ENCODE measurements at regions not wholly inside any gene's neighbourhood (a gene's known extent, or its start where the extent isn't known, plus 50 kb on each side); places are given as distances from the start of the nearest gene placed in this dataset.

DNA sequence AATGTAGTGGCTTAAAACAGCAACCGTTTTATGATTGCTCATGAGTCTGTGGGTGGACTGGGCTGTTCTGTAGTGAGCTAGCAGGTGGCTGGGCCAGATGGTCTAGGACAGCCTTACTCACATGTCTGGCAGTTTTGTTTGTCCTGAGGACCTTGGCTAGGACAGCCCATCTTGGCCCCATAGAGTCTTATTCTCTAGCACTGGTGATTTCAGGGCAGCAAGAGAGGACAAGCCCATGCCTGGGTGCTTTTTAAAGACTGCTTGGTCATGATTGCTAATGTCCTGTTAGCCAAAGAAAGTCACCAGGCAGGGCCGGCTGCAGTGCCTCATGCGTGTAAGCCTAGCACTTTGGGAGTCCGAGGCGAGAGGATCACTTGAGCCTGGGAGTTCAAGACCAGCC, 139.8 kb downstream of the KATNIP start:
- no peaks in the 10 kb centered on the region for H3K4me1 ChIP-seq (ENCODE audit: control insufficient read depth, low read depth, low read length)
- H2AK5ac ChIP-seq (ENCODE audit: low read length), result no peak overlapping the region
- H3K4me3 ChIP-seq (ENCODE audit: low read length), result no peak overlapping the region
- no peaks in the 10 kb centered on the region for H3K79me2 ChIP-seq (ENCODE audit: control insufficient read depth, insufficient read depth, low read length)
- H3K36me3 ChIP-seq (ENCODE audit: control insufficient read depth, insufficient read depth, low read length), result no peaks in the 10 kb centered on the region
- H3K9ac ChIP-seq (ENCODE audit: low read length), result no peak overlapping the region
- H3K18ac ChIP-seq (ENCODE audit: low read length), result no peak overlapping the region
- H3K56ac ChIP-seq (ENCODE audit: low read length), result no peak overlapping the region
- H3K27me3 ChIP-seq (ENCODE audit: insufficient read depth, low read length, poor library complexity), result no peaks in the 10 kb centered on the region
- no peaks in the 10 kb centered on the region for H3K79me1 ChIP-seq (ENCODE audit: low read length)
- H4K5ac ChIP-seq (ENCODE audit: low read length), result no peak overlapping the region
- WGBS (ENCODE audit: extremely low coverage, insufficient coverage, low lambda C conversion rate), result no CpG with 5 or more reads among the region's 5 CpGs
- H2BK15ac ChIP-seq (replicated peaks; ENCODE audit: low read depth), result no peak overlapping the region
- H3K4me2 ChIP-seq (ENCODE audit: low read length), result no peak overlapping the region
- H2BK120ac ChIP-seq (ENCODE audit: low read depth, low read length), result no peak overlapping the region
- no peak for DNase-seq
- H2BK5ac ChIP-seq (ENCODE audit: low read length), result no peak overlapping the region
- no peak overlapping the region for H4K8ac ChIP-seq (ENCODE audit: low read depth, low read length)
- H3K27ac ChIP-seq (ENCODE audit: low read depth, low read length), result no peak overlapping the region
- H3K4ac ChIP-seq (ENCODE audit: low read depth, low read length), result no peak overlapping the region
- H3K23ac ChIP-seq (ENCODE audit: low read length), result no peak overlapping the region

DNA sequence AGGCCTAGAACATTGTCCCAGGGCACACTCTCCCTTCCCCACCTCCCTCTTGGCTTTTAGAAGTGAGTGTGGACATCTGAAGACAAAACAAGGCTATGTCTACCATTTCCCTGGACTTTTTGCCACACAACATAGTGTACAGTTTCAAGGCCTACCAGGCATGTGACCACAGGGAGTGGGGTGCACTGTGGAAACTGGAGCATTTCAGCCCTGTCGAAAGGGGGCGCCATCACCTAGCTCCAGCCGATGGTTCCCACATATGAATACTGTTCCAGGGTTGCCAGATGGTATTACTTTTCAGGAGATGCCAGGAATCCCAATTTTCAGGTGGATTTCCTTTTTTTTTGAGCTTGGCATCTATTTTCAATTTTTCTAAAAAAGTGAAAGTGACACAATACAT, 140.7 kb downstream of the KATNIP start:
- Histone ChIP-seq H4K5ac (ENCODE audit: low read length) (no peak overlapping the region), H3K18ac (ENCODE audit: low read length) (no peak overlapping the region)
- WGBS (ENCODE audit: extremely low coverage, insufficient coverage, low lambda C conversion rate), result no CpG with 5 or more reads among the region's 3 CpGs

DNA sequence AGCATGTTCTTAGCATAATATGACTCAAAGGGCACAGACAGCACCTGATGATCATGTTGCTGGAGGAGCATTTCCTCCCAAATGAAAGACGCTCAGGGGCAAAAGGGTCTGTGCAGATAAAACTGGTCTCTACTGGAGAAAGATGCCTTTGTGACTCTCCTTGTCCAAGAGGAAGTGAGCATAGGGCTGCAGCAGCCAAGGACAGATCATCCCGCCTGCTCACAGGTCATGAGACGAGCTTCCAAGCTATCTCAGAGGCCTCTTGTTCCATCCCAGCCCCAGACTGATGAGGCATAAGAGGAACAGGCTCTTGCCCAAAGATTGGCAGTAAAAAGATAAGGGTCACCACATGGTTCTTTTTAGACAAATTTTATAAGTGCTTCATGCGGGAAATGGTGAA, 141.8 kb downstream of the KATNIP start:
- H3K36me3 ChIP-seq (ENCODE audit: control insufficient read depth, insufficient read depth, low read length), result no peaks in the 10 kb centered on the region
- no peak overlapping the region for H3K4ac ChIP-seq (ENCODE audit: low read depth, low read length)
- H3K4me2 ChIP-seq (ENCODE audit: low read length), result no peak overlapping the region
- H3K23ac ChIP-seq (ENCODE audit: low read length), result no peak overlapping the region
- H4K5ac ChIP-seq (ENCODE audit: low read length), result no peak overlapping the region
- WGBS (ENCODE audit: extremely low coverage, insufficient coverage, low lambda C conversion rate), result no CpG with 5 or more reads among the region's 4 CpGs
- no peak overlapping the region for H3K18ac ChIP-seq (ENCODE audit: low read length)
- H3K79me2 ChIP-seq (ENCODE audit: control insufficient read depth, insufficient read depth, low read length), result no peaks in the 10 kb centered on the region
- no peak overlapping the region for H3K27ac ChIP-seq (ENCODE audit: low read depth, low read length)
- no peak overlapping the region for H3K9ac ChIP-seq (ENCODE audit: low read length)
- H3K27me3 ChIP-seq (ENCODE audit: insufficient read depth, low read length, poor library complexity), result no peaks in the 10 kb centered on the region
- no peak overlapping the region for H2BK5ac ChIP-seq (ENCODE audit: low read length)
- no peaks in the 10 kb centered on the region for H3K79me1 ChIP-seq (ENCODE audit: low read length)
- H2BK120ac ChIP-seq (ENCODE audit: low read depth, low read length), result no peak overlapping the region
- H3K4me1 ChIP-seq (ENCODE audit: control insufficient read depth, low read depth, low read length), result no peaks in the 10 kb centered on the region
- H2BK15ac ChIP-seq (replicated peaks; ENCODE audit: low read depth), result no peak overlapping the region
- no peak overlapping the region for H3K56ac ChIP-seq (ENCODE audit: low read length)
- DNase-seq, result no peak
- H3K4me3 ChIP-seq (ENCODE audit: low read length), result no peak overlapping the region
- H4K8ac ChIP-seq (ENCODE audit: low read depth, low read length), result no peak overlapping the region
- H2AK5ac ChIP-seq (ENCODE audit: low read length), result no peak overlapping the region

More for the DNA sequence above, 140.7 kb downstream of the KATNIP start:
- H2BK5ac ChIP-seq (ENCODE audit: low read length), result no peak overlapping the region
- H2BK120ac ChIP-seq (ENCODE audit: low read depth, low read length), result no peak overlapping the region
- H3K4me2 ChIP-seq (ENCODE audit: low read length), result no peak overlapping the region
- H3K79me1 ChIP-seq (ENCODE audit: low read length), result no peaks in the 10 kb centered on the region
- no peaks in the 10 kb centered on the region for H3K36me3 ChIP-seq (ENCODE audit: control insufficient read depth, insufficient read depth, low read length)
- no peaks in the 10 kb centered on the region for H3K27me3 ChIP-seq (ENCODE audit: insufficient read depth, low read length, poor library complexity)
- H3K4ac ChIP-seq (ENCODE audit: low read depth, low read length), result no peak overlapping the region
- H3K79me2 ChIP-seq (ENCODE audit: control insufficient read depth, insufficient read depth, low read length), result no peaks in the 10 kb centered on the region
- H3K4me1 ChIP-seq (ENCODE audit: control insufficient read depth, low read depth, low read length), result no peaks in the 10 kb centered on the region
- H3K9ac ChIP-seq (ENCODE audit: low read length), result no peak overlapping the region
- no peak overlapping the region for H3K23ac ChIP-seq (ENCODE audit: low read length)
- H4K8ac ChIP-seq (ENCODE audit: low read depth, low read length), result no peak overlapping the region
- no peak overlapping the region for H3K56ac ChIP-seq (ENCODE audit: low read length)
- no peak overlapping the region for H2BK15ac ChIP-seq (replicated peaks; ENCODE audit: low read depth)
- no peak overlapping the region for H3K27ac ChIP-seq (ENCODE audit: low read depth, low read length)
- DNase-seq, result peak; percentile 37
- no peak overlapping the region for H3K4me3 ChIP-seq (ENCODE audit: low read length)
- H2AK5ac ChIP-seq (ENCODE audit: low read length), result no peak overlapping the region

DNA sequence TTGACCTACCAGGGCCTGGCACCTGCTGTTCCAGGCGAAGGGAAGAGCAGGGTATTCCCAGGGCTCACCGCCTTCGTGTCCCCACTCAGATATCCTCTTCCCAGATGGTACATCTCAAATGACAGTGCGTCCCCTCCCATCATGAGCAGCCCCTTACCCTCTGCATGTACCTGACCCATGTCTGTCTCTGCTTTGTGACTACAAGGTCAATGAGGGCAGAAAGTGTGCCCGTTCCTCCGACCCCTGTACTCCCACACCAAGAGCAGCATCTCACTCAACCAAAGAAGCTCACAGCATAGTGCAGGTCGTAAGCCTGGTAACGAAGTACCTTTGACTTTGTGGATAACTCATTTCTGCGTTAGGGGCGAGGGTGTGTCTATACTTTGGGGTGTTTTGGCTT, 142.6 kb downstream of the KATNIP start:
- Histone ChIP-seq H3K9ac (ENCODE audit: low read length) (no peak overlapping the region), H3K4me2 (ENCODE audit: low read length) (no peak overlapping the region), H3K23ac (ENCODE audit: low read length) (no peak overlapping the region), H3K18ac (ENCODE audit: low read length) (no peak overlapping the region), H3K27me3 (ENCODE audit: insufficient read depth, low read length, poor library complexity) (no peaks in the 10 kb centered on the region), H3K79me2 (ENCODE audit: control insufficient read depth, insufficient read depth, low read length) (no peaks in the 10 kb centered on the region), H4K8ac (ENCODE audit: low read depth, low read length) (no peak overlapping the region), H4K5ac (ENCODE audit: low read length) (no peak overlapping the region), H2BK15ac (replicated peaks; ENCODE audit: low read depth) (no peak overlapping the region), H3K4me1 (ENCODE audit: control insufficient read depth, low read depth, low read length) (no peaks in the 10 kb centered on the region), H2AK5ac (ENCODE audit: low read length) (no peak overlapping the region), H3K4ac (ENCODE audit: low read depth, low read length) (no peak overlapping the region), H3K56ac (ENCODE audit: low read length) (no peak overlapping the region), H3K27ac (ENCODE audit: low read depth, low read length) (no peak overlapping the region), H2BK5ac (ENCODE audit: low read length) (no peak overlapping the region), H3K36me3 (ENCODE audit: control insufficient read depth, insufficient read depth, low read length) (no peaks in the 10 kb centered on the region), H3K4me3 (ENCODE audit: low read length) (no peak overlapping the region), H3K79me1 (ENCODE audit: low read length) (no peaks in the 10 kb centered on the region), H2BK120ac (ENCODE audit: low read depth, low read length) (no peak overlapping the region)
- no peak for DNase-seq
- WGBS (ENCODE audit: extremely low coverage, insufficient coverage, low lambda C conversion rate), result no CpG with 5 or more reads among the region's 10 CpGs

DNA sequence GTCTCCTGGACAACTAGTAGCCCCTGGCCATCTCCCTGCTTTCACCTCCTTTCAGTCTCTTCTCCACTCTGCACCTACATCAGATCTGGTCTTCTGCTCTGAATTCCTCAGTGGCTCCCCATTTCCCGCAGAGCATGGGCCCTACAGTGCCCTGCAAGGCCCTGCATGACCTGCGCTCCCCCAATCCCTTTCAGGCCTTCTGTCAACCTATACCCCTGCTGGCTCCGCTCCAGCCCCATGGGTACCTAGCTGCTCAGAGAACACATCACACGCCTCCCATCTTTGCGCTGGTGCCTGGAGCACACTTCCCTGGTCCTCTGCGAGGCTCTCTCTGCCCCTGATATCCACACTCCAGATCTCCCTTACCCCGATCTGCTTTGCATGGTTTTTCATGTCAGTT, 145.2 kb downstream of the KATNIP start:
- Histone ChIP-seq H2BK15ac (replicated peaks; ENCODE audit: low read depth) (no peak overlapping the region), H3K27ac (ENCODE audit: low read depth, low read length) (no peak overlapping the region), H3K4me2 (ENCODE audit: low read length) (no peak overlapping the region), H3K79me1 (ENCODE audit: low read length) (no peaks in the 10 kb centered on the region), H2AK5ac (ENCODE audit: low read length) (no peak overlapping the region), H3K4me1 (ENCODE audit: control insufficient read depth, low read depth, low read length) (no peaks in the 10 kb centered on the region), H3K18ac (ENCODE audit: low read length) (no peak overlapping the region), H3K4me3 (ENCODE audit: low read length) (no peak overlapping the region), H4K5ac (ENCODE audit: low read length) (no peak overlapping the region), H4K8ac (ENCODE audit: low read depth, low read length) (no peak overlapping the region), H3K4ac (ENCODE audit: low read depth, low read length) (no peak overlapping the region), H3K27me3 (ENCODE audit: insufficient read depth, low read length, poor library complexity) (no peaks in the 10 kb centered on the region), H3K79me2 (ENCODE audit: control insufficient read depth, insufficient read depth, low read length) (no peaks in the 10 kb centered on the region), H2BK120ac (ENCODE audit: low read depth, low read length) (no peak overlapping the region), H3K23ac (ENCODE audit: low read length) (no peak overlapping the region), H3K36me3 (ENCODE audit: control insufficient read depth, insufficient read depth, low read length) (no peaks in the 10 kb centered on the region), H2BK5ac (ENCODE audit: low read length) (no peak overlapping the region), H3K56ac (ENCODE audit: low read length) (no peak overlapping the region), H3K9ac (ENCODE audit: low read length) (no peak overlapping the region)
- no peak for DNase-seq
- WGBS (ENCODE audit: extremely low coverage, insufficient coverage, low lambda C conversion rate), result no CpG with 5 or more reads among the region's 7 CpGs

DNA sequence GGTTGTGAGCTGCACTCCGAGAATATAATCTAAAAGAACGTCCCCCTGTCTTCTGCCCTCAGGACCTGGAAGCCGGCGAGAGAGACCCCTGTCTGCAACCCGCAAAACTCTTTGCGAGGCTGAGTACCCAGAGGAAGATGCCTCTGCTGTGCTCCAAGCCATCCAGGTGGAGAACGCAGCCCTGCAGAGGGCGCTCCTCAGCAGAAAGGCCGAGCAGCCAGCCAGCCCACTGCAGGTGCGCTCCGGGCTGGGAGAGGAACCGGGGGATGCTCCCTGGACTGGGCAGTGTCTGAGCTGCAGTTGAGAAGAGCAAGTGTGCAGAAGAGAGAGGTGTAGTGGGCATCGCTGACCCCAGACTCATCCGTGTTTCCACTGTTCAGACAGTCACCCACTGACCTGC, 148.3 kb downstream of the KATNIP start:
- Histone ChIP-seq H3K4ac (ENCODE audit: low read depth, low read length) (no peak overlapping the region), H3K79me1 (ENCODE audit: low read length) (no peaks in the 10 kb centered on the region), H3K4me2 (ENCODE audit: low read length) (no peak overlapping the region), H2BK5ac (ENCODE audit: low read length) (no peak overlapping the region), H4K5ac (ENCODE audit: low read length) (no peak overlapping the region), H3K56ac (ENCODE audit: low read length) (no peak overlapping the region), H3K4me3 (ENCODE audit: low read length) (no peak overlapping the region), H3K9ac (ENCODE audit: low read length) (no peak overlapping the region), H4K8ac (ENCODE audit: low read depth, low read length) (no peak overlapping the region), H3K27me3 (ENCODE audit: insufficient read depth, low read length, poor library complexity) (no peaks in the 10 kb centered on the region), H2BK120ac (ENCODE audit: low read depth, low read length) (no peak overlapping the region), H2BK15ac (replicated peaks; ENCODE audit: low read depth) (no peak overlapping the region), H3K4me1 (ENCODE audit: control insufficient read depth, low read depth, low read length) (no peaks in the 10 kb centered on the region), H3K18ac (ENCODE audit: low read length) (no peak overlapping the region), H2AK5ac (ENCODE audit: low read length) (no peak overlapping the region), H3K23ac (ENCODE audit: low read length) (no peak overlapping the region), H3K79me2 (ENCODE audit: control insufficient read depth, insufficient read depth, low read length) (no peaks in the 10 kb centered on the region), H3K27ac (ENCODE audit: low read depth, low read length) (no peak overlapping the region), H3K36me3 (ENCODE audit: control insufficient read depth, insufficient read depth, low read length) (no peaks in the 10 kb centered on the region)
- no CpG with 5 or more reads among the region's 14 CpGs for WGBS (ENCODE audit: extremely low coverage, insufficient coverage, low lambda C conversion rate)
- DNase-seq, result peak; percentile 82
